ENCODE measurements at regions not wholly inside any gene's neighbourhood (a gene's known extent, or its start where the extent isn't known, plus 50 kb on each side); places are given as distances from the start of the nearest gene placed in this dataset.

DNA sequence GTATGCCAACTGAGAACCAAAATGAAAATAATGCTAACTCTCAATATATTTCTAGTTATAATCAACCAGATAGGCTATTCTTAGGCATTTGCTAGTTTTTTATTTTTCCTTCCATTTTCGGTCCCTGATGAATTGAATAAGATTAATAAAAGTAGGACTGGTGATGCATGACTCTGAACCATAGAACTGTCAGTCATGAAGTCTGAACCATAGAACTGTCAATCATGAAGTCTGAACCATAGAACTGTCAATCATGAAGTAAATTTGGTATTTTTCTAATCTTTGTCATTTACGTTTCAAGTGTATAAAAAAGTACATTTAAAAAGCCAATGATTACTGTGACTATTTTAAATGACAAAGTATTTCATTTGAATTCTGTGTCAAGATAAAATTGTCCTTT, 460.2 kb upstream of the NDST3 start:
- TF ChIP-seq FOS (IDR thresholded peaks at IDR 0.05; ENCODE audit: borderline replicate concordance, insufficient read depth, low read length) (no peak), POLR2A (IDR thresholded peaks at IDR 0.05; ENCODE audit: low read depth, low read length) (no peak)
- TF ChIP-seq, protein P1, sequence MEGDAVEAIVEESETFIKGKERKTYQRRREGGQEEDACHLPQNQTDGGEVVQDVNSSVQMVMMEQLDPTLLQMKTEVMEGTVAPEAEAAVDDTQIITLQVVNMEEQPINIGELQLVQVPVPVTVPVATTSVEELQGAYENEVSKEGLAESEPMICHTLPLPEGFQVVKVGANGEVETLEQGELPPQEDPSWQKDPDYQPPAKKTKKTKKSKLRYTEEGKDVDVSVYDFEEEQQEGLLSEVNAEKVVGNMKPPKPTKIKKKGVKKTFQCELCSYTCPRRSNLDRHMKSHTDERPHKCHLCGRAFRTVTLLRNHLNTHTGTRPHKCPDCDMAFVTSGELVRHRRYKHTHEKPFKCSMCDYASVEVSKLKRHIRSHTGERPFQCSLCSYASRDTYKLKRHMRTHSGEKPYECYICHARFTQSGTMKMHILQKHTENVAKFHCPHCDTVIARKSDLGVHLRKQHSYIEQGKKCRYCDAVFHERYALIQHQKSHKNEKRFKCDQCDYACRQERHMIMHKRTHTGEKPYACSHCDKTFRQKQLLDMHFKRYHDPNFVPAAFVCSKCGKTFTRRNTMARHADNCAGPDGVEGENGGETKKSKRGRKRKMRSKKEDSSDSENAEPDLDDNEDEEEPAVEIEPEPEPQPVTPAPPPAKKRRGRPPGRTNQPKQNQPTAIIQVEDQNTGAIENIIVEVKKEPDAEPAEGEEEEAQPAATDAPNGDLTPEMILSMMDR (IDR thresholded peaks at IDR 0.05; ENCODE audit: extremely low read depth in 1 of 2, insufficient read depth in 1 of 2, low read depth in 1 of 2, low read length in 2 of 2), result no peak
